H1 (cell line): ENCODE measurements at regions not wholly inside any gene's neighbourhood (a gene's known extent, or its start where the extent isn't known, plus 50 kb on each side); places are given as distances from the start of the nearest gene placed in this dataset.
"Not testable (repeated sequence)": the region's sequence is repeated elsewhere in the genome, so short reads cannot be mapped to it uniquely, and the experiment has no call there.

ENCODE experiments used
- CHD1 ChIP-seq: IDR thresholded peaks from 2 replicates; pipeline ENCODE4 v1.6.1; 2012; ENCODE audit warnings: low read depth, low read length, improper control_type of control experiment
- EP300 ChIP-seq, 2 experiments: IDR thresholded peaks; 1 replicate in 1 of 2; 2 replicates in 1 of 2; pipeline ENCODE4 v1.6.1; 2011 to 2012; ENCODE audit warnings: low read depth in 2 of 2, low read length in 2 of 2, mild to moderate bottlenecking in 2 of 2, borderline replicate concordance in 1 of 2, inconsistent platforms in 1 of 2, moderate library complexity in 1 of 2
- EZH2 ChIP-seq: fragments of 200-600 bp; sonication (generic); IDR thresholded peaks from 2 replicates; pipeline ENCODE4 v1.7.1; 2012; ENCODE audit warnings: low read depth, mild to moderate bottlenecking, moderate library complexity, low read length, inconsistent platforms; ENCODE audit not compliant: severe bottlenecking
- JUN ChIP-seq: IDR thresholded peaks from 2 replicates; pipeline ENCODE4 v1.6.1; 2011; ENCODE audit warnings: low read depth, mild to moderate bottlenecking, improper control_type of control experiment, low read length
- KDM1A ChIP-seq: fragments of 200-600, 300-600 bp; sonication (generic); IDR thresholded peaks from 2 replicates; pipeline ENCODE4 v1.7.1; 2016; ENCODE audit warnings: mild to moderate bottlenecking, low read length, borderline replicate concordance
- MAFK ChIP-seq: IDR thresholded peaks from 2 replicates; pipeline ENCODE4 v1.6.1; 2012; ENCODE audit warnings: low read depth, mild to moderate bottlenecking, improper control_type of control experiment, low read length
- POLR2A ChIP-seq, 2 experiments: IDR thresholded peaks; 1 replicate in 1 of 2; 2 replicates in 1 of 2; pipeline ENCODE4 v1.6.1; 2011; ENCODE audit warnings: low read depth in 2 of 2, low read length in 2 of 2, mild to moderate bottlenecking in 2 of 2; ENCODE audit errors: control extremely low read depth in 1 of 2
- POLR2AphosphoS5 ChIP-seq: IDR thresholded peaks from 2 replicates; pipeline ENCODE4 v1.6.1; 2011; ENCODE audit warnings: low read depth, low read length
- SIN3A ChIP-seq, 2 experiments: IDR thresholded peaks in 1 of 2; conservative IDR thresholded peaks in 1 of 2; 2 replicates each; pipeline ENCODE4 v1.6.1; 2011 to 2012; ENCODE audit warnings: low read length in 2 of 2, improper control_type of control experiment in 1 of 2, low read depth in 1 of 2, mild to moderate bottlenecking in 1 of 2
- TEAD4 ChIP-seq: IDR thresholded peaks from 2 replicates; pipeline ENCODE4 v1.6.1; 2012; ENCODE audit warnings: low read depth, low read length, inconsistent platforms, mixed read lengths
- ZNF274 ChIP-seq: IDR thresholded peaks from 2 replicates; pipeline ENCODE4 v1.7.0; 2012; ENCODE audit warnings: low read length, borderline replicate concordance; ENCODE audit errors: extremely low read depth
- TF ChIP-seq, protein P1 (sequence below): IDR thresholded peaks from 2 replicates; pipeline ENCODE4 v1.6.1; 2012; ENCODE audit warnings: inconsistent platforms
- TF ChIP-seq, protein P2 (sequence below), 3 experiments: IDR thresholded peaks; 1 replicate in 2 of 3; 2 replicates in 1 of 3; pipeline versions ENCODE4 v1.5.1 to v1.6.1; 2011; ENCODE audit warnings: low read length in 3 of 3, mild to moderate bottlenecking in 3 of 3, inconsistent platforms in 2 of 3, low read depth in 1 of 3, moderate library complexity in 1 of 3; ENCODE audit not compliant: insufficient read depth in 1 of 3; ENCODE audit errors: control extremely low read depth in 1 of 3
- TF ChIP-seq, protein P3 (sequence below): IDR thresholded peaks from 2 replicates; pipeline ENCODE4 v1.6.1; 2012; ENCODE audit warnings: inconsistent platforms

DNA sequence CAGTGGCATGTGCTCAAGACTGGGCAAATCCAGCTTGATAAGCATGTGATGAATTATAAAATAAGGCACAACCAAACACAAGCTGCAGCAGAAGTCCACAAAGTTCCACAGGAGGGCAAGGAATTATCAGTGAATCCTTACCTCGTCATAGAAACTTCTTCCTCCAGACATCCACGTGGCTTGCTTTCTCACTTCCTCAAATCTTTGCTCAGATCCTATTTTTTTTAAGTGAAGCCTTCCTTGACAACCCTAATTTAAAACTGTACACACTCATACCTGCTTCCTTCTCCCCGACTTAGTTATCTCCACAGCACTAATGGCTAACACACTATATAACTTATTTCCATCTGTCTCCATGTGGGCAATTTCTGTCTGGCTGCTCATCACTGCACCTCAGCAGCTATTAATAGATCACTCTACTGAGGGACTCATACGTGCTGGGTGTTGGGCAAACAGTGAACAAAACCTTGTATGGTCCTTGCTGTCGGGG lies 320.7 kb downstream of the KLF13 start:
- TF ChIP-seq POLR2A (IDR thresholded peaks at IDR 0.05; ENCODE audit: control extremely low read depth in 1 of 2, low read depth in 2 of 2, low read length in 2 of 2); MAFK; TEAD4; ZNF274; KDM1A; POLR2AphosphoS5; CHD1; EP300 (IDR thresholded peaks at IDR 0.05; ENCODE audit: borderline replicate concordance in 1 of 2, low read depth in 2 of 2, low read length in 2 of 2); EZH2; SIN3A (conservative IDR thresholded peaks at IDR 0.05 in 1 of 2, IDR thresholded peaks at IDR 0.05 in 1 of 2; ENCODE audit: low read depth in 1 of 2, low read length in 2 of 2); JUN: not testable (repeated sequence)
- TF ChIP-seq, protein P1, sequence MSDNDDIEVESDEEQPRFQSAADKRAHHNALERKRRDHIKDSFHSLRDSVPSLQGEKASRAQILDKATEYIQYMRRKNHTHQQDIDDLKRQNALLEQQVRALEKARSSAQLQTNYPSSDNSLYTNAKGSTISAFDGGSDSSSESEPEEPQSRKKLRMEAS = not testable (repeated sequence)
- TF ChIP-seq, protein P2, sequence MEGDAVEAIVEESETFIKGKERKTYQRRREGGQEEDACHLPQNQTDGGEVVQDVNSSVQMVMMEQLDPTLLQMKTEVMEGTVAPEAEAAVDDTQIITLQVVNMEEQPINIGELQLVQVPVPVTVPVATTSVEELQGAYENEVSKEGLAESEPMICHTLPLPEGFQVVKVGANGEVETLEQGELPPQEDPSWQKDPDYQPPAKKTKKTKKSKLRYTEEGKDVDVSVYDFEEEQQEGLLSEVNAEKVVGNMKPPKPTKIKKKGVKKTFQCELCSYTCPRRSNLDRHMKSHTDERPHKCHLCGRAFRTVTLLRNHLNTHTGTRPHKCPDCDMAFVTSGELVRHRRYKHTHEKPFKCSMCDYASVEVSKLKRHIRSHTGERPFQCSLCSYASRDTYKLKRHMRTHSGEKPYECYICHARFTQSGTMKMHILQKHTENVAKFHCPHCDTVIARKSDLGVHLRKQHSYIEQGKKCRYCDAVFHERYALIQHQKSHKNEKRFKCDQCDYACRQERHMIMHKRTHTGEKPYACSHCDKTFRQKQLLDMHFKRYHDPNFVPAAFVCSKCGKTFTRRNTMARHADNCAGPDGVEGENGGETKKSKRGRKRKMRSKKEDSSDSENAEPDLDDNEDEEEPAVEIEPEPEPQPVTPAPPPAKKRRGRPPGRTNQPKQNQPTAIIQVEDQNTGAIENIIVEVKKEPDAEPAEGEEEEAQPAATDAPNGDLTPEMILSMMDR (IDR thresholded peaks at IDR 0.05; ENCODE audit: control extremely low read depth in 1 of 3, insufficient read depth in 1 of 3, low read depth in 1 of 3, low read length in 3 of 3) = not testable (repeated sequence)
- TF ChIP-seq, protein P3, sequence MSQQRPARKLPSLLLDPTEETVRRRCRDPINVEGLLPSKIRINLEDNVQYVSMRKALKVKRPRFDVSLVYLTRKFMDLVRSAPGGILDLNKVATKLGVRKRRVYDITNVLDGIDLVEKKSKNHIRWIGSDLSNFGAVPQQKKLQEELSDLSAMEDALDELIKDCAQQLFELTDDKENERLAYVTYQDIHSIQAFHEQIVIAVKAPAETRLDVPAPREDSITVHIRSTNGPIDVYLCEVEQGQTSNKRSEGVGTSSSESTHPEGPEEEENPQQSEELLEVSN = not testable (repeated sequence)
